ENCODE measurements at regions not wholly inside any gene's neighbourhood (a gene's known extent, or its start where the extent isn't known, plus 50 kb on each side); places are given as distances from the start of the nearest gene placed in this dataset.

GRCh38 chr16:17977260-17977659, 359.3 kb downstream of the NPIPA8 start:
- Histone ChIP-seq H3K27ac (ENCODE audit: low read depth in 1 of 2, low read length in 2 of 2) (no peak overlapping the region), H3K4me3 (ENCODE audit: low read length in 2 of 2) (no peak overlapping the region), H3K36me3 (ENCODE audit: control insufficient read depth in 1 of 2, insufficient read depth in 2 of 2, low read length in 1 of 2) (no peaks in the 10 kb centered on the region), H3K9me3 (ENCODE audit: control insufficient read depth, low read length) (no peaks in the 10 kb centered on the region), H3K4me1 (ENCODE audit: control insufficient read depth in 1 of 2, insufficient read depth in 2 of 2, low read length in 2 of 2) (no peaks in the 10 kb centered on the region), H3K27me3 (ENCODE audit: control insufficient read depth in 1 of 2, insufficient read depth in 2 of 2, low read length in 1 of 2) (peaks cover 0 to 2% of the 10 kb centered on the region in 2 donors)
- WGBS, 2 donors, result 84 to 87% methylated on average over 6 of the region's 6 CpGs
- DNase-seq (no peak), ATAC-seq (ENCODE audit: low FRiP score) (no peak)
- intact Hi-C loops (cut with DNase I), result no loop called here

- ATAC-seq (ENCODE audit: low FRiP score) (peak; percentile 31), DNase-seq (no peak)
- Histone ChIP-seq H3K36me3 (ENCODE audit: control insufficient read depth in 1 of 2, insufficient read depth in 2 of 2, low read length in 1 of 2) (no peaks in the 10 kb centered on the region), H3K4me3 (ENCODE audit: low read length in 2 of 2) (no peak overlapping the region), H3K9me3 (ENCODE audit: control insufficient read depth, low read length) (no peaks in the 10 kb centered on the region), H3K4me1 (ENCODE audit: control insufficient read depth in 1 of 2, insufficient read depth in 2 of 2, low read length in 2 of 2) (no peaks in the 10 kb centered on the region), H3K27me3 (ENCODE audit: control insufficient read depth in 1 of 2, insufficient read depth in 2 of 2, low read length in 1 of 2) (no peaks in the 10 kb centered on the region), H3K27ac (ENCODE audit: low read depth in 1 of 2, low read length in 2 of 2) (no peak overlapping the region)
- 17 to 21% methylated on average over 15 of the region's 15 CpGs for WGBS, 2 donors
- intact Hi-C loops (cut with DNase I), result no loop called here
Observed at GRCh38 chr16:17972460-17972943, 364.0 kb downstream of the NPIPA8 start.

GRCh38 chr16:17970816-17971331, 365.7 kb downstream of the NPIPA8 start:
- Histone ChIP-seq H3K27me3 (ENCODE audit: control insufficient read depth in 1 of 2, insufficient read depth in 2 of 2, low read length in 1 of 2) (no peaks in the 10 kb centered on the region), H3K9me3 (ENCODE audit: control insufficient read depth, low read length) (no peaks in the 10 kb centered on the region), H3K4me3 (ENCODE audit: low read length in 2 of 2) (no peak overlapping the region), H3K4me1 (ENCODE audit: control insufficient read depth in 1 of 2, insufficient read depth in 2 of 2, low read length in 2 of 2) (no peaks in the 10 kb centered on the region), H3K27ac (ENCODE audit: low read depth in 1 of 2, low read length in 2 of 2) (no peak overlapping the region), H3K36me3 (ENCODE audit: control insufficient read depth in 1 of 2, insufficient read depth in 2 of 2, low read length in 1 of 2) (no peaks in the 10 kb centered on the region)
- 62 to 65% methylated on average over 4 of the region's 4 CpGs for WGBS, 2 donors
- DNase-seq (no peak), ATAC-seq (ENCODE audit: low FRiP score) (peak; percentile 83)
- intact Hi-C loops (cut with DNase I), result no loop called here

GRCh38 chr16:17970157-17970765, 366.3 kb downstream of the NPIPA8 start:
- ATAC-seq (ENCODE audit: low FRiP score) (no peak), DNase-seq (no peak)
- Histone ChIP-seq H3K27me3 (ENCODE audit: control insufficient read depth in 1 of 2, insufficient read depth in 2 of 2, low read length in 1 of 2) (no peaks in the 10 kb centered on the region), H3K27ac (ENCODE audit: low read depth in 1 of 2, low read length in 2 of 2) (no peak overlapping the region), H3K4me3 (ENCODE audit: low read length in 2 of 2) (no peak overlapping the region), H3K36me3 (ENCODE audit: control insufficient read depth in 1 of 2, insufficient read depth in 2 of 2, low read length in 1 of 2) (no peaks in the 10 kb centered on the region), H3K4me1 (ENCODE audit: control insufficient read depth in 1 of 2, insufficient read depth in 2 of 2, low read length in 2 of 2) (no peaks in the 10 kb centered on the region), H3K9me3 (ENCODE audit: control insufficient read depth, low read length) (no peaks in the 10 kb centered on the region)
- intact Hi-C loops (cut with DNase I), result no loop called here
- WGBS, 2 donors, result 49 to 53% methylated on average over 5 of the region's 5 CpGs

GRCh38 chr16:17965133-17965900, 371.2 kb downstream of the NPIPA8 start:
- Histone ChIP-seq H3K27me3 (ENCODE audit: control insufficient read depth in 1 of 2, insufficient read depth in 2 of 2, low read length in 1 of 2) (no peaks in the 10 kb centered on the region), H3K9me3 (ENCODE audit: control insufficient read depth, low read length) (peaks cover 2% of the 10 kb centered on the region), H3K27ac (ENCODE audit: low read depth in 1 of 2, low read length in 2 of 2) (no peak overlapping the region), H3K36me3 (ENCODE audit: control insufficient read depth in 1 of 2, insufficient read depth in 2 of 2, low read length in 1 of 2) (no peaks in the 10 kb centered on the region), H3K4me1 (ENCODE audit: control insufficient read depth in 1 of 2, insufficient read depth in 2 of 2, low read length in 2 of 2) (no peaks in the 10 kb centered on the region), H3K4me3 (ENCODE audit: low read length in 2 of 2) (no peak overlapping the region)
- WGBS, 2 donors, result 34 to 43% methylated on average over 10 of the region's 10 CpGs
- no peak for DNase-seq
- intact Hi-C loops (cut with DNase I), result no loop called here
- no peak for ATAC-seq (ENCODE audit: low FRiP score)

GRCh38 chr16:17964196-17964595, 372.3 kb downstream of the NPIPA8 start:
- no peak for ATAC-seq (ENCODE audit: low FRiP score)
- Histone ChIP-seq H3K36me3 (ENCODE audit: control insufficient read depth in 1 of 2, insufficient read depth in 2 of 2, low read length in 1 of 2) (no peaks in the 10 kb centered on the region), H3K4me3 (ENCODE audit: low read length in 2 of 2) (no peak overlapping the region), H3K27ac (ENCODE audit: low read depth in 1 of 2, low read length in 2 of 2) (no peak overlapping the region), H3K27me3 (ENCODE audit: control insufficient read depth in 1 of 2, insufficient read depth in 2 of 2, low read length in 1 of 2) (no peaks in the 10 kb centered on the region), H3K4me1 (ENCODE audit: control insufficient read depth in 1 of 2, insufficient read depth in 2 of 2, low read length in 2 of 2) (no peaks in the 10 kb centered on the region), H3K9me3 (ENCODE audit: control insufficient read depth, low read length) (peaks cover 2% of the 10 kb centered on the region)
- DNase-seq, result no peak
- intact Hi-C loops (cut with DNase I), result no loop called here
- 63 to 64% methylated on average over 3 of the region's 3 CpGs for WGBS, 2 donors

GRCh38 chr16:17963185-17963836, 373.2 kb downstream of the NPIPA8 start:
- no peak for ATAC-seq (ENCODE audit: low FRiP score)
- no peaks in the 10 kb centered on the region for H3K27me3 ChIP-seq (ENCODE audit: control insufficient read depth in 1 of 2, insufficient read depth in 2 of 2, low read length in 1 of 2)
- no peak for DNase-seq
- peaks cover 2% of the 10 kb centered on the region for H3K9me3 ChIP-seq (ENCODE audit: control insufficient read depth, low read length)
- intact Hi-C loops (cut with DNase I), result no loop called here
- no peaks in the 10 kb centered on the region for H3K4me1 ChIP-seq (ENCODE audit: control insufficient read depth in 1 of 2, insufficient read depth in 2 of 2, low read length in 2 of 2)
- no peaks in the 10 kb centered on the region for H3K36me3 ChIP-seq (ENCODE audit: control insufficient read depth in 1 of 2, insufficient read depth in 2 of 2, low read length in 1 of 2)
- H3K27ac ChIP-seq (ENCODE audit: low read depth in 1 of 2, low read length in 2 of 2), result no peak overlapping the region
- no peak overlapping the region for H3K4me3 ChIP-seq (ENCODE audit: low read length in 2 of 2)
- 66 to 70% methylated on average over 12 of the region's 12 CpGs for WGBS, 2 donors

- 41 to 45% methylated on average over 3 of the region's 3 CpGs for WGBS, 2 donors
- ATAC-seq (ENCODE audit: low FRiP score), result no peak
- H3K4me1 ChIP-seq (ENCODE audit: control insufficient read depth in 1 of 2, insufficient read depth in 2 of 2, low read length in 2 of 2), result no peaks in the 10 kb centered on the region
- H3K27me3 ChIP-seq (ENCODE audit: control insufficient read depth in 1 of 2, insufficient read depth in 2 of 2, low read length in 1 of 2), result no peaks in the 10 kb centered on the region
- H3K9me3 ChIP-seq (ENCODE audit: control insufficient read depth, low read length), result peaks cover 7% of the 10 kb centered on the region
- intact Hi-C loops (cut with DNase I), result no loop called here
- no peak for DNase-seq
- H3K36me3 ChIP-seq (ENCODE audit: control insufficient read depth in 1 of 2, insufficient read depth in 2 of 2, low read length in 1 of 2), result no peaks in the 10 kb centered on the region
- no peak overlapping the region for H3K27ac ChIP-seq (ENCODE audit: low read depth in 1 of 2, low read length in 2 of 2)
- H3K4me3 ChIP-seq (ENCODE audit: low read length in 2 of 2), result no peak overlapping the region
Observed at GRCh38 chr16:17962726-17963125, 373.8 kb downstream of the NPIPA8 start.
